K562 (cell line): ENCODE measurements at regions not wholly inside any gene's neighbourhood (a gene's known extent, or its start where the extent isn't known, plus 50 kb on each side); places are given as distances from the start of the nearest gene placed in this dataset.

Source experiments
- ATAC-seq: fragments of 200-7000 bp; cut with Tn5 transposase; 3 replicates; pipeline ENCODE4 v1.9.1; 2020; ENCODE audit warnings: moderate library complexity
- BruUV-seq: library from RNA; stranded (reverse); fragments of 400-500 nt; replicated peaks from 2 replicates; lab custom pipeline; 2021; lab: Mats Ljungman, UMichigan
- CTCF ChIA-PET: fragments of 300-600 bp; formaldehyde crosslinking; extraction: SDS; loops from one replicate; lab custom pipeline; 2021; ENCODE audit warnings: low intra/inter-chr PET ratio; lab: Yijun Ruan, JAX
- POLR2A ChIA-PET: fragments of 300-600, 350-650 bp; sonication (Branson Sonifier 250); formaldehyde crosslinking; extraction: SDS; loops from one replicate; lab custom pipeline; 2021; ENCODE audit warnings: antibody characterized with exemption, inconsistent platforms; lab: Yijun Ruan, JAX
- DNase-seq, 4 experiments: peaks; one replicate each; pipeline versions ENCODE4 v3.0.0 to v3.0.0-alpha.2; 2011 to 2018; ENCODE audit warnings: low spot score in 3 of 4, mixed read lengths in 3 of 4; ENCODE audit errors: extremely low read depth in 1 of 4
- FAIRE-seq: peaks from 2 replicates; lab custom pipeline; 2011; peaks lifted over from hg19 to GRCh38; lab: Jason Lieb, UNC
- H2AFZ ChIP-seq: 2 replicates; pipeline ENCODE4 v1.6.0; 2011; ENCODE audit warnings: low read depth, low read length, control low read depth, inconsistent platforms
- H3K27ac ChIP-seq: fragments of 200-600 bp; 3 replicates; pipeline ENCODE4 v1.8.0; 2011; ENCODE audit warnings: low read depth, mild to moderate bottlenecking, control low read depth, inconsistent platforms, low read length, moderate library complexity, mixed read lengths; ENCODE audit errors: extremely low read depth
- H3K27me3 ChIP-seq, 2 experiments: fragments of 300-600 bp in 1 of 2; 2 replicates in 1 of 2; 3 replicates in 1 of 2; pipeline versions ENCODE4 v1.6.0 to v1.8.0; 2011; ENCODE audit warnings: inconsistent platforms in 2 of 2, low read length in 2 of 2, mild to moderate bottlenecking in 1 of 2, mixed read lengths in 1 of 2, moderate library complexity in 1 of 2; ENCODE audit not compliant: control insufficient read depth in 2 of 2, insufficient read depth in 2 of 2
- H3K36me3 ChIP-seq: fragments of 300-600 bp; 3 replicates; pipeline ENCODE4 v1.8.0; 2011; ENCODE audit warnings: mild to moderate bottlenecking, low read length, inconsistent platforms; ENCODE audit not compliant: control insufficient read depth, insufficient read depth
- H3K4me1 ChIP-seq, 2 experiments: fragments of 200-600 bp in 1 of 2; replicated peaks in 1 of 2; 2 replicates in 1 of 2; 3 replicates in 1 of 2; pipeline versions ENCODE4 v1.5.1 to v1.8.0; 2011; ENCODE audit warnings: inconsistent platforms in 2 of 2, low read length in 2 of 2, mild to moderate bottlenecking in 1 of 2, mixed read lengths in 1 of 2, moderate library complexity in 1 of 2; ENCODE audit not compliant: control insufficient read depth in 2 of 2, insufficient read depth in 2 of 2
- H3K4me2 ChIP-seq: 2 replicates; pipeline ENCODE4 v1.6.1; 2011; ENCODE audit warnings: low read length, control low read depth, inconsistent platforms, mixed read lengths; ENCODE audit not compliant: insufficient read depth
- H3K4me3 ChIP-seq: fragments of 200-600 bp; sonication (generic), shearing (Covaris generic); 2 replicates; pipeline ENCODE4 v1.5.1; 2016; ENCODE audit warnings: control low read depth, inconsistent platforms
- H3K79me2 ChIP-seq: fragments of 200-600 bp; 3 replicates; pipeline ENCODE4 v1.8.0; 2011; ENCODE audit warnings: low read length, inconsistent platforms; ENCODE audit not compliant: control insufficient read depth, insufficient read depth
- H3K9ac ChIP-seq, 2 experiments: 2 replicates each; pipeline versions ENCODE4 v1.6.0 to v1.6.1; 2011; ENCODE audit warnings: low read depth in 2 of 2, low read length in 2 of 2, control low read depth in 1 of 2, inconsistent platforms in 1 of 2, mild to moderate bottlenecking in 1 of 2, mixed read lengths in 1 of 2; ENCODE audit not compliant: insufficient read depth in 1 of 2
- H3K9me1 ChIP-seq: one replicate; pipeline ENCODE4 v1.6.0; 2011; ENCODE audit warnings: inconsistent platforms, mild to moderate bottlenecking, low read length, moderate library complexity; ENCODE audit not compliant: control insufficient read depth, insufficient read depth
- H3K9me3 ChIP-seq: replicated peaks from 2 replicates; pipeline ENCODE4 v1.5.1; 2011; ENCODE audit warnings: low read depth, low read length, inconsistent platforms; ENCODE audit not compliant: control insufficient read depth, insufficient read depth
- H4K20me1 ChIP-seq: replicated peaks from 2 replicates; pipeline ENCODE4 v1.6.1; 2011; ENCODE audit warnings: low read length, inconsistent platforms, mixed read lengths; ENCODE audit not compliant: control insufficient read depth, insufficient read depth
- AFF1 ChIP-seq, 2 experiments: fragments of 450-650 bp; IDR thresholded peaks; 2 replicates each; pipeline ENCODE4 v1.6.1; 2018; ENCODE audit warnings: mild to moderate bottlenecking in 2 of 2, low read depth in 1 of 2; ENCODE audit not compliant: partially characterized antibody in 2 of 2
- CLOCK ChIP-seq: fragments of 250-450 bp; sonication (Bioruptor Pico); IDR thresholded peaks from 2 replicates; pipeline ENCODE4 v1.4.0; 2020; ENCODE audit warnings: mild to moderate bottlenecking, moderate library complexity, borderline replicate concordance
- DMBX1 ChIP-seq: fragments of 250-450 bp; sonication (Bioruptor Pico); IDR thresholded peaks from 2 replicates; pipeline ENCODE4 v1.8.0; 2022; ENCODE audit warnings: inconsistent platforms, mild to moderate bottlenecking, moderate library complexity, borderline replicate concordance
- FOXK1 ChIP-seq: sonication (generic); formaldehyde crosslinking; IDR thresholded peaks from 2 replicates; pipeline ENCODE4 v1.8.0; 2022; ENCODE audit warnings: missing genetic modification reagents, mild to moderate bottlenecking, borderline replicate concordance
- GTF2A2 ChIP-seq: IDR thresholded peaks from 2 replicates; pipeline ENCODE4 v1.6.1; 2016; ENCODE audit warnings: mild to moderate bottlenecking, missing genetic modification characterization, missing compliant biosample characterization
- HMG20B ChIP-seq: fragments of 250-450 bp; sonication (Bioruptor Pico); IDR thresholded peaks from 2 replicates; pipeline ENCODE4 v1.5.0; 2021; ENCODE audit warnings: mild to moderate bottlenecking
- NR1H2 ChIP-seq: sonication (generic); formaldehyde crosslinking; IDR thresholded peaks from 2 replicates; pipeline ENCODE4 v1.4.0; 2020; ENCODE audit warnings: mild to moderate bottlenecking, missing genetic modification reagents
- RBM17 ChIP-seq: fragments of 200-400 bp; formaldehyde crosslinking; IDR thresholded peaks from 2 replicates; pipeline ENCODE4 v1.6.1; 2017; ENCODE audit warnings: low read depth, mild to moderate bottlenecking, low read length, borderline replicate concordance
- SAP30 ChIP-seq: fragments of 200-600 bp; sonication (generic); IDR thresholded peaks from 2 replicates; pipeline ENCODE4 v1.6.1; 2012; ENCODE audit warnings: borderline replicate concordance, low read depth, mild to moderate bottlenecking, moderate library complexity, low read length, control low read depth, inconsistent platforms; ENCODE audit not compliant: insufficient read depth, poor library complexity, severe bottlenecking
- TAF15 ChIP-seq: fragments of 200-400 bp; formaldehyde crosslinking; IDR thresholded peaks from 2 replicates; pipeline ENCODE4 v1.6.1; 2017; ENCODE audit warnings: mild to moderate bottlenecking, low read depth, low read length, moderate library complexity
- TCF3 ChIP-seq: sonication (generic); formaldehyde crosslinking; IDR thresholded peaks from 2 replicates; pipeline ENCODE4 v1.4.0; 2020; ENCODE audit warnings: mild to moderate bottlenecking, missing genetic modification reagents
- TCFL5 ChIP-seq: fragments of 250-450 bp; sonication (Bioruptor Pico); conservative IDR thresholded peaks from 2 replicates; pipeline ENCODE4 v1.6.1; 2021; ENCODE audit warnings: mild to moderate bottlenecking, moderate library complexity, matching md5 sums
- ZKSCAN8 ChIP-seq: fragments of 200-800 bp; sonication (Bioruptor generic); IDR thresholded peaks from 2 replicates; pipeline ENCODE4 v1.6.1; 2016; ENCODE audit warnings: missing genetic modification characterization, missing compliant biosample characterization
- ZNF76 ChIP-seq: fragments of 250-450 bp; sonication (Bioruptor Pico); IDR thresholded peaks from 2 replicates; pipeline ENCODE4 v1.4.0; 2020; ENCODE audit warnings: mild to moderate bottlenecking, moderate library complexity, borderline replicate concordance
- ZNF778 ChIP-seq: fragments of 450-650 bp; formaldehyde crosslinking; IDR thresholded peaks from 2 replicates; pipeline ENCODE4 v1.4.0; 2020; ENCODE audit warnings: mild to moderate bottlenecking, moderate library complexity
- WGBS: fragments of 100-300 bp; shearing (Covaris generic); methylation state at CpG from one replicate; pipeline ENCODE4 v1.1.6; 2016; ENCODE audit warnings: low coverage, mixed read lengths; ENCODE audit not compliant: insufficient coverage; ENCODE audit errors: missing lambda C conversion rate; 5-methylcytosine and 5-hydroxymethylcytosine counted together
- in situ Hi-C: fragments of 300-500 bp; cut with MboI; formaldehyde crosslinking; loops from 4 replicates; pipeline ENCODE4 v1.15.0; 2018; ENCODE audit warnings: inconsistent platforms, mixed read lengths
- intact Hi-C: fragments of 100-400 bp; cut with micrococcal nuclease; formaldehyde crosslinking; loops from 2 replicates; pipeline ENCODE4 v1.14.2; 2022
- TF ChIP-seq, protein P1 (sequence below): sonication (generic); formaldehyde crosslinking; IDR thresholded peaks from 2 replicates; pipeline ENCODE4 v1.8.0; 2022; ENCODE audit warnings: missing genetic modification reagents, mild to moderate bottlenecking, moderate library complexity, borderline replicate concordance

DNA sequence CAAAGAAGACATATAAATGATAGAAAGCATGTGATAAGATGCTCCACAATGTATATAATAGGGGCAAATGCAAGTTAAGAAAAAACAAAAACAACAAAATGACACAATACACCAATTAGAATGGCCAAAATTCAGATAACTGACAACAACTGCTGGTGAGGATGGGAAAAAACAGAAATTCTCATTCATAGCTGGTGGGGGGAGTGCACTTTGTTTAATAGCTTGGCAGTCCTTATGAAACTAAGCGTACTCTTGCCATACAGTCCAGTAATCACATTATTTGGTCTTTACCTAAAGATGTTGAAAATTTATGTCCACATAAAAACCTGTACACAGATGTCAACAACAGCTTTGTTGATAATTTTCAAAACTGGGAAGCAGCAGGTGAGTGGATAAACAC, 791.1 kb upstream of the CDH10 start:
- WGBS = 15% methylated on average over 1 of the region's 1 CpG
- no peak for FAIRE-seq
- BruUV-seq = no TSS peak
- Histone ChIP-seq H3K36me3 (no peaks in the 10 kb centered on the region), H4K20me1 (no peaks in the 10 kb centered on the region), H3K79me2 (no peaks in the 10 kb centered on the region), H2AFZ (no peak overlapping the region), H3K9me3 (no peaks in the 10 kb centered on the region), H3K9me1 (no peaks in the 10 kb centered on the region), H3K27ac (no peak overlapping the region), H3K4me2 (no peak overlapping the region), H3K27me3 (no peaks in the 10 kb centered on the region), H3K9ac (no peak overlapping the region), H3K4me3 (no peak overlapping the region), H3K4me1 (no peaks in the 10 kb centered on the region)
- ChIA-PET POLR2A (no interaction called here), CTCF (no interaction called here)
- no peak for DNase-seq
- intact Hi-C loops (no loop called here), in situ Hi-C loops (no loop called here)
- no peak for ATAC-seq
- TF ChIP-seq TCF3 (CRISPR knock-in tag) (no peak), NR1H2 (no peak), ZKSCAN8 (no peak), CLOCK (CRISPR knock-in tag) (no peak), ZNF76 (CRISPR knock-in tag) (no peak), GTF2A2 (tag) (no peak), FOXK1 (CRISPR knock-in tag) (no peak), TAF15 (no peak), DMBX1 (CRISPR knock-in tag) (no peak), AFF1 (IDR thresholded peaks at IDR 0.05; ENCODE audit: low read depth in 1 of 2, partially characterized antibody in 2 of 2) (no peak), HMG20B (CRISPR knock-in tag) (no peak), TCFL5 (CRISPR knock-in tag) (no peak), RBM17 (no peak), SAP30 (no peak), ZNF778 (CRISPR knock-in tag) (no peak)
- TF ChIP-seq, protein P1, sequence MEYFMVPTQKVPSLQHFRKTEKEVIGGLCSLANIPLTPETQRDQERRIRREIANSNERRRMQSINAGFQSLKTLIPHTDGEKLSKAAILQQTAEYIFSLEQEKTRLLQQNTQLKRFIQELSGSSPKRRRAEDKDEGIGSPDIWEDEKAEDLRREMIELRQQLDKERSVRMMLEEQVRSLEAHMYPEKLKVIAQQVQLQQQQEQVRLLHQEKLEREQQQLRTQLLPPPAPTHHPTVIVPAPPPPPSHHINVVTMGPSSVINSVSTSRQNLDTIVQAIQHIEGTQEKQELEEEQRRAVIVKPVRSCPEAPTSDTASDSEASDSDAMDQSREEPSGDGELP = no peak
